Activated CD4-positive, alpha-beta memory T cell treated with anti-CD3 and anti-CD28 coated beads, Interleukin-2, amount 10 ng/mL, durations not matched to agents 7 days and 5 days (primary cell): ENCODE measurements at regions not wholly inside any gene's neighbourhood (a gene's known extent, or its start where the extent isn't known, plus 50 kb on each side); places are given as distances from the start of the nearest gene placed in this dataset.

ENCODE experiments used
- CTCF ChIA-PET: fragments of 350-600 bp; sonication (Branson Sonifier 250); formaldehyde crosslinking; loops from one replicate; lab custom pipeline; 2021; ENCODE audit warnings: antibody characterized with exemption, inconsistent platforms; lab: Charles Lee
- POLR2A ChIA-PET: fragments of 350-600 bp; sonication (Branson Sonifier 250); formaldehyde crosslinking; loops from one replicate; lab custom pipeline; 2021; ENCODE audit warnings: antibody characterized with exemption; lab: Charles Lee
- DNase-seq: peaks from one replicate; pipeline ENCODE4 v3.0.0-alpha.2; 2020
- H3K27ac Mint-ChIP-seq: one replicate; pipeline ENCODE4 v1.8.0; 2021; ENCODE audit warnings: mild to moderate bottlenecking, mixed read lengths
- H3K27me3 Mint-ChIP-seq: one replicate; pipeline ENCODE4 v1.8.0; 2021; ENCODE audit warnings: mixed read lengths
- H3K36me3 Mint-ChIP-seq: one replicate; pipeline ENCODE4 v1.8.0; 2021; ENCODE audit warnings: low read depth, mixed read lengths
- H3K4me1 Mint-ChIP-seq: one replicate; pipeline ENCODE4 v1.8.0; 2021; ENCODE audit warnings: mixed read lengths
- H3K4me3 Mint-ChIP-seq: one replicate; pipeline ENCODE4 v1.8.0; 2021; ENCODE audit warnings: mild to moderate bottlenecking, mixed read lengths
- H3K9me3 Mint-ChIP-seq: one replicate; pipeline ENCODE4 v1.8.0; 2021; ENCODE audit warnings: mixed read lengths

DNA sequence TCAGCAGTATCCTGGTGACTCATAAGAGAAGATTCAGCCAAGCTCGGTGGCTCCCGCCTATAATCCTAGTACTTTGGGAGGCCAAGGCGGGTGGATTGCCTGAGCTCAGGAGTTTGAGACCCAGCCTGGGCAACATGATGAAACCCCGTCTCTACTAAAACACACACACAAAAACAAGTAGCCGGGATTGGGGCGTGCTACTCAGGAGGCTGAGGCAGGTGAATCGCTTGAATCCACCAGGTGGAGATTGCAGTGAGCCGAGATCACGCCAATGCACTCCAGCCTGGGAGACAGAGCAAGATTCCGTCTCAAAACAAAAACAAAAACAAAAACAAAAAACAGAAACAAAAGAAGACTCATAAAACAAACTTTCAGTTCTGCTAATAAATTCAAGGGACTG lies 551.1 kb upstream of the POT1 start:
- Mint-ChIP-seq H3K27ac (no peak overlapping the region), H3K27me3 (no peaks in the 10 kb centered on the region), H3K4me1 (no peaks in the 10 kb centered on the region), H3K4me3 (no peak overlapping the region), H3K36me3 (no peaks in the 10 kb centered on the region), H3K9me3 (no peaks in the 10 kb centered on the region)
- no peak for DNase-seq
- ChIA-PET POLR2A (no interaction called here), CTCF (no interaction called here)

- no peak for DNase-seq
- H3K27me3 Mint-ChIP-seq = no peaks in the 10 kb centered on the region
- ChIA-PET CTCF (no interaction called here), POLR2A (no interaction called here)
- no peaks in the 10 kb centered on the region for H3K36me3 Mint-ChIP-seq
- H3K4me1 Mint-ChIP-seq = no peaks in the 10 kb centered on the region
- H3K27ac Mint-ChIP-seq = no peak overlapping the region
- no peak overlapping the region for H3K4me3 Mint-ChIP-seq
- H3K9me3 Mint-ChIP-seq = peaks cover 5% of the 10 kb centered on the region
Observed at GRCh38 chr7:125468855-125469174, 539.2 kb upstream of the POT1 start.

- H3K36me3 Mint-ChIP-seq = no peaks in the 10 kb centered on the region
- no peaks in the 10 kb centered on the region for H3K27me3 Mint-ChIP-seq
- no peak for DNase-seq
- H3K9me3 Mint-ChIP-seq = peaks cover 9% of the 10 kb centered on the region
- CTCF ChIA-PET = no interaction called here
- H3K27ac Mint-ChIP-seq = no peak overlapping the region
- no peak overlapping the region for H3K4me3 Mint-ChIP-seq
- POLR2A ChIA-PET = no interaction called here
- H3K4me1 Mint-ChIP-seq = no peaks in the 10 kb centered on the region
Observed at GRCh38 chr7:125467996-125468854, 538.6 kb upstream of the POT1 start.

DNA sequence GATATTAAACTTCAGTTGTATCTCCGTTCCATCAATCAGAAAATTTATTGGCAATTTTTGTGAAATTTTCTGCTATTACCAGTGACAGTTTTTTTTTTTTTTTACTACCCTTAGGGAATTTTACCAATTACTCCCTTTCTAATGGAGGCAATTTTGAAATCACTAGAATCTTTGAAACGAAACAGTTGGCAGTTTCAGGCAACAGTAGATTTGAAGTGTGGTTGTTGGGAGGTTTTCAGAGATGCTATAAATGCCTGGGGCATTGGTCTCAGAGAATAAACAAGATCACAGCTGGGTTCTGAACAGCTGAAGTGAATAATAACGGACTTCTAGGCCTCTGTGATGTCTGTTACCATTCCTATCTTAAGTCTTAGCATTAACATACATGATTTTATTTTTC lies 535.9 kb upstream of the POT1 start:
- Mint-ChIP-seq H3K4me1 (no peaks in the 10 kb centered on the region), H3K9me3 (peaks cover 7% of the 10 kb centered on the region), H3K36me3 (no peaks in the 10 kb centered on the region), H3K27me3 (no peaks in the 10 kb centered on the region), H3K27ac (no peak overlapping the region), H3K4me3 (no peak overlapping the region)
- DNase-seq = no peak
- POLR2A ChIA-PET = no interaction called here
- CTCF ChIA-PET = no interaction called here

DNA sequence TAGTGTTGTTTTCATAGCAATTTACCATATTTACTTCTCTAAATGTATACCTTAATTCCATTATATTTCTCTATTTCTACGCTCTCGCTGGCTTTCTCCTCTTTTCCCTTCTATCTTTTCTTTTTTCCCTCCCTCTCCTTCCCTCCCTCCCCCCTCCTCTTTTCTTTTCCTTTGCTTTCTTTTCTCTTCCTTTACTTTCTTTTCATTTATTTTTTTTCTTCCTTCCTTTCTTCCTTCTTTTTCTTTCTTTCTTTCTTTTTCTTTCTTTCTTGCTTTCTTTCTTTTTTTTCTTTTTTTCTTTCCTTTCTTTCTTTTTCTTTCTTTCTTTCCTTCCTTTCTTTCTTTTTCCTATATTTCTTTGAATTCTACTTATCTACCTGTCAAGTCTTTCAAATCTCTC lies 533.0 kb upstream of the POT1 start:
- ChIA-PET POLR2A (no interaction called here), CTCF (no interaction called here)
- Mint-ChIP-seq H3K27me3 (no peaks in the 10 kb centered on the region), H3K4me3 (no peak overlapping the region), H3K36me3 (no peaks in the 10 kb centered on the region), H3K4me1 (no peaks in the 10 kb centered on the region), H3K27ac (no peak overlapping the region), H3K9me3 (peaks cover 12% of the 10 kb centered on the region)
- no peak for DNase-seq

- no peak overlapping the region for H3K4me3 Mint-ChIP-seq
- H3K27me3 Mint-ChIP-seq = no peaks in the 10 kb centered on the region
- ChIA-PET POLR2A (no interaction called here), CTCF (no interaction called here)
- peaks cover 15% of the 10 kb centered on the region for H3K9me3 Mint-ChIP-seq
- H3K36me3 Mint-ChIP-seq = no peaks in the 10 kb centered on the region
- H3K4me1 Mint-ChIP-seq = no peaks in the 10 kb centered on the region
- no peak for DNase-seq
- no peak overlapping the region for H3K27ac Mint-ChIP-seq
Observed at GRCh38 chr7:125459038-125459437, 529.4 kb upstream of the POT1 start.

DNA sequence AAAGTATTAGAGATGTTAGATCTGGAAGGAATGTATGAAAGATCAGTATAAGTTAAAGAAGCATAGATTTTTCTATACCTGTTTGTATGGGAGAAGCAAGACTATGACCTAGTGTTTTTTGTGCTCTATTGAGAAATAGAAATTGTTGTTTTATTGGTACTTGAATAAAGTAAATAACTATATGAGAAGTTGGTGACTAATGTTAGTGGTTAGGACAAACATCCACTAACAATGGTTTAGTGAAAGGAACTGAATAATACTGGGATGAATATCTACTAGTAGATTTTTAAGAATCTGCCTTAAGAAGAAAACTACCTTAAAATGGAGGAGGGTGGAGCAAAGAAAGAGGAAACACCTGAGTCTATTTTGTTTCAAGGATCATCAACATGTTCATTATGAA lies 521.1 kb upstream of the POT1 start:
- ChIA-PET CTCF (no interaction called here), POLR2A (no interaction called here)
- no peak overlapping the region for H3K27ac Mint-ChIP-seq
- H3K9me3 Mint-ChIP-seq = peaks cover 9% of the 10 kb centered on the region
- no peaks in the 10 kb centered on the region for H3K36me3 Mint-ChIP-seq
- H3K27me3 Mint-ChIP-seq = no peaks in the 10 kb centered on the region
- no peaks in the 10 kb centered on the region for H3K4me1 Mint-ChIP-seq
- no peak overlapping the region for H3K4me3 Mint-ChIP-seq
- DNase-seq = no peak

DNA sequence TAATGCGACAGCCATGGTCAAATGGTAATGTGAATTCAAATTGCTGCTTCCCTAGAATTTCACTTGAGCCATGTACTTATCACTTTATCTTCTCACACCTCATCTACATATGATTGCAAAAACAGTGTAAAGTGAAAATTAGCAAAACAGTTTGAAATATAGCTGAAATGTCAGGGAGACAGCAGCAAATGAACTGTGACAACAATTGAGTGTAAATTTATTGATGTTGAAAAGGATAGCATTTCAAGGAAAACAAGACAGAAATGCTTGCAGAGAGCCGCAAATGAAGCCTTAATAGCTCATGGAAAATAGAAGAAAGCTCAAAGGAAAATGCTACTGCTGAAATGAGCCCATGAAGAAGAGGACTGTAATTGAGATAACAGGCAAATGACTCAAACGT lies 516.2 kb upstream of the POT1 start:
- Mint-ChIP-seq H3K36me3 (no peaks in the 10 kb centered on the region), H3K27me3 (no peaks in the 10 kb centered on the region), H3K4me1 (no peaks in the 10 kb centered on the region), H3K27ac (no peak overlapping the region), H3K9me3 (peaks cover 6% of the 10 kb centered on the region), H3K4me3 (no peak overlapping the region)
- CTCF ChIA-PET = no interaction called here
- DNase-seq = no peak
- POLR2A ChIA-PET = no interaction called here

GRCh38 chr7:125444864-125445263 lies 515.2 kb upstream of the POT1 start:
- peaks cover 6% of the 10 kb centered on the region for H3K9me3 Mint-ChIP-seq
- H3K4me1 Mint-ChIP-seq = no peaks in the 10 kb centered on the region
- no peak for DNase-seq
- CTCF ChIA-PET = no interaction called here
- POLR2A ChIA-PET = no interaction called here
- no peaks in the 10 kb centered on the region for H3K36me3 Mint-ChIP-seq
- no peak overlapping the region for H3K4me3 Mint-ChIP-seq
- no peak overlapping the region for H3K27ac Mint-ChIP-seq
- H3K27me3 Mint-ChIP-seq = no peaks in the 10 kb centered on the region

DNA sequence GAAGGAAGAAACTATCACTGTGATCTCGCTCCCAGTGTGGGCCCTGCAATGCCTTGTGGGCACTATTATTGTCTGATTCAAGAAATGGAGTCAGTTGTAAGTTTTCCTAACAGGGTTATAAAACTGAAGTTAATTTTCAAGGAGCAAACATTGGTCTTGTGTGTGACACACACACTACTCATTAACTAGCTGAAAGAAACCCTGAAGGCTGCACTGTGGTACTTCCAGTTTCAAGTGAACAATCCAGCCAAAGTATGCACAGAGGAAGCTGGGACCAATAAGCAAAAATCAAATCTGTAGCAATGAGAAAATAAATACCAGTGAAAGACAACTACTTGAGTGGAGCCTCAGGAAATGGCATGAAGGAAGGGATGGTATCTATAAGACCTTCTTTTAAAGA lies 506.6 kb upstream of the POT1 start:
- no peaks in the 10 kb centered on the region for H3K27me3 Mint-ChIP-seq
- CTCF ChIA-PET = no interaction called here
- no peaks in the 10 kb centered on the region for H3K4me1 Mint-ChIP-seq
- H3K36me3 Mint-ChIP-seq = no peaks in the 10 kb centered on the region
- POLR2A ChIA-PET = no interaction called here
- H3K4me3 Mint-ChIP-seq = no peak overlapping the region
- H3K27ac Mint-ChIP-seq = no peak overlapping the region
- DNase-seq = no peak
- peaks cover 2% of the 10 kb centered on the region for H3K9me3 Mint-ChIP-seq

- H3K27me3 Mint-ChIP-seq = no peaks in the 10 kb centered on the region
- no peak overlapping the region for H3K27ac Mint-ChIP-seq
- H3K4me1 Mint-ChIP-seq = no peaks in the 10 kb centered on the region
- no peaks in the 10 kb centered on the region for H3K36me3 Mint-ChIP-seq
- POLR2A ChIA-PET = no interaction called here
- no peak for DNase-seq
- CTCF ChIA-PET = no interaction called here
- H3K4me3 Mint-ChIP-seq = no peak overlapping the region
- H3K9me3 Mint-ChIP-seq = no peaks in the 10 kb centered on the region
Observed at GRCh38 chr7:125431349-125431748, 501.7 kb upstream of the POT1 start.

DNA sequence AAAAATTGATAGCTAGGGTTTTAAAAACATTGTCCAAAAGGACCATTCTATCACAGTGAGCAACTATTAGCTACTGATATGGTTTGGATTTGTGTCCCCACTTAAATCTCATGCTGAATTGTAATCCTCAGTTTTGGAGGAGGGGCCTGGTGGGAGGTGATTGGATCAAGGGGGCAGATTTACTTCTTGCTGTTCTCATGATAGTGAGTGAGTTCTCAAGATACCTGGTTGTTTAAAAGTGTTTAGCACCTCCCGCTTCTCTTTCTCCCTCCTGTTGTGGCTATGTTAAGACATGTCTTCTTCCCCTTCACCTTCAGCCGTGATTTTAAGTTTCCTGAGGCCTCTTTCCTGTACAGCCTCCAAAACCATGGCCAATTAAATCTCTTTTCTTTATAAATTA lies 500.4 kb upstream of the POT1 start:
- Mint-ChIP-seq H3K4me1 (peaks cover 2% of the 10 kb centered on the region), H3K4me3 (no peak overlapping the region)
- POLR2A ChIA-PET = no interaction called here

DNA sequence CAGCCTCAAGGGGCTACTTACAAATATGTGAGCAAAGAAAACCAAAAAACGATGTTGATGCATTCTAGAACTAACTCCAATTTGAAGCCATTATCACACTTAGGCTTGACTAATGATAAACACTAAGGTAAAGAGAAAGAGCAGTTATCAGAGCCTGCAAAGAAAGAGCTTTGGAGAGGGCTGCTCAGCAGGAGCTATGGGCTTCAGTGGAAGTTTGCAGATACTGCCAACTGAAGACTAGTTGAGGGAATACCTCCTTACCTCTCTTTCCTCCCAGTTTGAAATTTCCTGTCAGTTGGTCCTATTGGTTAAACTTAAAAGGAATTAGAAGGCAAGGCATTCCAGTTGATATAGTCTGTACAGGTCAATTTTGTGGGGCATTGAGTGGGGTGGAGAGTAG lies 498.1 kb upstream of the POT1 start:
- no peaks in the 10 kb centered on the region for H3K27me3 Mint-ChIP-seq
- H3K36me3 Mint-ChIP-seq = no peaks in the 10 kb centered on the region
- H3K9me3 Mint-ChIP-seq = no peaks in the 10 kb centered on the region
- ChIA-PET POLR2A (no interaction called here), CTCF (no interaction called here)
- H3K27ac Mint-ChIP-seq = no peak overlapping the region
- no peak overlapping the region for H3K4me3 Mint-ChIP-seq
- no peak for DNase-seq
- H3K4me1 Mint-ChIP-seq = peaks cover 11% of the 10 kb centered on the region

More for the DNA sequence above, 500.4 kb upstream of the POT1 start:
- Mint-ChIP-seq H3K27me3 (no peaks in the 10 kb centered on the region), H3K27ac (no peak overlapping the region), H3K36me3 (no peaks in the 10 kb centered on the region), H3K9me3 (no peaks in the 10 kb centered on the region)
- DNase-seq = no peak
- CTCF ChIA-PET = no interaction called here

GRCh38 chr7:125425506-125425905 lies 495.9 kb upstream of the POT1 start:
- no peak for DNase-seq
- Mint-ChIP-seq H3K27ac (no peak overlapping the region), H3K36me3 (no peaks in the 10 kb centered on the region), H3K4me3 (no peak overlapping the region), H3K4me1 (peaks cover 11% of the 10 kb centered on the region), H3K9me3 (peaks cover 3% of the 10 kb centered on the region), H3K27me3 (no peaks in the 10 kb centered on the region)
- ChIA-PET POLR2A (no interaction called here), CTCF (no interaction called here)
